Nephron (organoid): ENCODE measurements at regions not wholly inside any gene's neighbourhood (a gene's known extent, or its start where the extent isn't known, plus 50 kb on each side); places are given as distances from the start of the nearest gene placed in this dataset.
A peak's percentile ranks its signal among the peaks of the same experiment; 100 is the strongest.

ENCODE experiments used
- H3K27ac Mint-ChIP-seq, 3 experiments: 2 replicates each; pipeline ENCODE4 v1.8.0; 2020; ENCODE audit warnings: mixed read lengths in 3 of 3, mild to moderate bottlenecking in 2 of 3, moderate library complexity in 1 of 3
- H3K27me3 Mint-ChIP-seq: 2 replicates; pipeline ENCODE4 v1.8.0; 2021; ENCODE audit warnings: low read depth, mild to moderate bottlenecking, moderate library complexity, mixed read lengths
- H3K36me3 Mint-ChIP-seq: 2 replicates; pipeline ENCODE4 v1.8.0; 2020; ENCODE audit warnings: low read depth, mixed read lengths
- H3K4me1 Mint-ChIP-seq: 2 replicates; pipeline ENCODE4 v1.8.0; 2020; ENCODE audit warnings: mixed read lengths
- H3K4me3 Mint-ChIP-seq, 3 experiments: 2 replicates each; pipeline ENCODE4 v1.8.0; 2020; ENCODE audit warnings: mild to moderate bottlenecking in 3 of 3, mixed read lengths in 3 of 3, moderate library complexity in 2 of 3
- H3K9me3 Mint-ChIP-seq: 2 replicates; pipeline ENCODE4 v1.8.0; 2020; ENCODE audit warnings: mixed read lengths
- CTCF ChIP-seq, 3 experiments: fragments of 200-600 bp; sonication (generic); IDR thresholded peaks; one replicate each; pipeline ENCODE4 v1.5.0; 2021; ENCODE audit warnings: antibody characterized with exemption in 3 of 3; ENCODE audit not compliant: unreplicated experiment in 3 of 3

DNA sequence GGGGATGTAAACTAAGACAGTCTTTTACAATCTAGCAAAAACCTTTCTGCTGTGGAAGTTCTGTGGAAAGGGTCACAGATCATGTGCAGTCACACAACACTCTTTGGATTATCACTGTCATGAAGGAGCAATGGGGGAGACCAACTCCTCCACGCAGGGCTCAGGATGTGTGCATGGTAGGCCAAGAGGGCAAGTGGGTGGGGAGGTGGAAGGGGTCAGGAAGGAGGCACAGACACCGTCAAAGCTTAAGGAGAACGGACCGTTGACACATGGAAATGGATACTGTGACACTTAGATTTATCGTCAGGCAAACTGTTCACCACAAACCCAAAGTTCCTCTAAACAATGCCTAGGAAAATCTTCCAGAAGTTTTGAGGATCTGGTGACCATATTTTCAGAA, 215.8 kb downstream of the PAX1 start:
- Mint-ChIP-seq H3K4me1 (no peaks in the 10 kb centered on the region), H3K27me3 (no peaks in the 10 kb centered on the region), H3K4me3 (no peak overlapping the region), H3K27ac (peak overlapping the region in 1 of 3 experiments; percentile 33), H3K36me3 (no peaks in the 10 kb centered on the region), H3K9me3 (peaks cover 3% of the 10 kb centered on the region)
- no peak for TF ChIP-seq CTCF (IDR thresholded peaks at IDR 0.05; ENCODE audit: unreplicated experiment in 3 of 3)

- no peak for TF ChIP-seq CTCF (IDR thresholded peaks at IDR 0.05; ENCODE audit: unreplicated experiment in 3 of 3)
- H3K9me3 Mint-ChIP-seq: peaks cover 2% of the 10 kb centered on the region
- H3K27me3 Mint-ChIP-seq: no peaks in the 10 kb centered on the region
- no peaks in the 10 kb centered on the region for H3K4me1 Mint-ChIP-seq
- no peak overlapping the region for H3K27ac Mint-ChIP-seq
- no peak overlapping the region for H3K4me3 Mint-ChIP-seq
- H3K36me3 Mint-ChIP-seq: no peaks in the 10 kb centered on the region
These were observed 214.7 kb downstream of the PAX1 start for GRCh38 chr20:21920211-21920610.

- no peak for TF ChIP-seq CTCF (IDR thresholded peaks at IDR 0.05; ENCODE audit: unreplicated experiment in 3 of 3)
- no peak overlapping the region for H3K27ac Mint-ChIP-seq
These were observed 212.9 kb downstream of the PAX1 start for GRCh38 chr20:21918398-21918797.

GRCh38 chr20:21902391-21902790, 196.9 kb downstream of the PAX1 start:
- peaks cover 3% of the 10 kb centered on the region for H3K27me3 Mint-ChIP-seq
- H3K27ac Mint-ChIP-seq: peak overlapping the region in 1 of 3 experiments; percentile 9
- H3K4me3 Mint-ChIP-seq: no peak overlapping the region
- TF ChIP-seq CTCF (IDR thresholded peaks at IDR 0.05; ENCODE audit: unreplicated experiment in 3 of 3): no peak
- H3K36me3 Mint-ChIP-seq: no peaks in the 10 kb centered on the region
- H3K4me1 Mint-ChIP-seq: peaks cover 15% of the 10 kb centered on the region
- H3K9me3 Mint-ChIP-seq: peaks cover 2% of the 10 kb centered on the region

More at GRCh38 chr20:21918398-21918797, 212.9 kb downstream of the PAX1 start:
- Mint-ChIP-seq H3K4me3 (no peak overlapping the region), H3K9me3 (peaks cover 5% of the 10 kb centered on the region), H3K27me3 (no peaks in the 10 kb centered on the region), H3K36me3 (no peaks in the 10 kb centered on the region), H3K4me1 (no peaks in the 10 kb centered on the region)

- peaks cover 3% of the 10 kb centered on the region for H3K27me3 Mint-ChIP-seq
- peak overlapping the region in 1 of 3 experiments; percentile 12 for H3K4me3 Mint-ChIP-seq
- TF ChIP-seq CTCF (IDR thresholded peaks at IDR 0.05; ENCODE audit: unreplicated experiment in 3 of 3): no peak
- H3K4me1 Mint-ChIP-seq: peaks cover 18% of the 10 kb centered on the region
- H3K36me3 Mint-ChIP-seq: no peaks in the 10 kb centered on the region
- peak overlapping the region; percentile 17 to 68 (median 49) for H3K27ac Mint-ChIP-seq
- peaks cover 4% of the 10 kb centered on the region for H3K9me3 Mint-ChIP-seq
These were observed 196.2 kb downstream of the PAX1 start for GRCh38 chr20:21901470-21902275.

GRCh38 chr20:21900431-21900830, 195.0 kb downstream of the PAX1 start:
- Mint-ChIP-seq H3K4me3 (no peak overlapping the region), H3K4me1 (peaks cover 18% of the 10 kb centered on the region), H3K27me3 (peaks cover 3% of the 10 kb centered on the region), H3K9me3 (peaks cover 2% of the 10 kb centered on the region), H3K27ac (peak overlapping the region in 1 of 3 experiments; percentile 17), H3K36me3 (no peaks in the 10 kb centered on the region)
- no peak for TF ChIP-seq CTCF (IDR thresholded peaks at IDR 0.05; ENCODE audit: unreplicated experiment in 3 of 3)
